LNCaP clone FGC (cell line): ENCODE measurements at regions not wholly inside any gene's neighbourhood (a gene's known extent, or its start where the extent isn't known, plus 50 kb on each side); places are given as distances from the start of the nearest gene placed in this dataset.

Experiments used
- DNase-seq: peaks from one replicate; pipeline ENCODE4 v3.0.0-alpha.2; 2011; ENCODE audit warnings: low read depth
- H3K4me3 ChIP-seq: 2 replicates; pipeline ENCODE4 v1.5.1; 2011; ENCODE audit warnings: mild to moderate bottlenecking, low read depth, low read length, control low read depth
- CTCF ChIP-seq: IDR thresholded peaks from 2 replicates; pipeline ENCODE4 v1.5.1; 2012; ENCODE audit warnings: mild to moderate bottlenecking; ENCODE audit not compliant: control insufficient read depth, insufficient read depth; ENCODE audit errors: extremely low read depth

GRCh38 chr17:73824321-73824720 lies 180.1 kb upstream of the SDK2 start:
- H3K4me3 ChIP-seq = no peak overlapping the region
- DNase-seq = no peak
- no peak for TF ChIP-seq CTCF

GRCh38 chr17:73826181-73826871 lies 182.1 kb upstream of the SDK2 start:
- no peak for TF ChIP-seq CTCF
- no peak overlapping the region for H3K4me3 ChIP-seq
- DNase-seq = no peak

GRCh38 chr17:73826872-73827228 lies 182.6 kb upstream of the SDK2 start:
- TF ChIP-seq CTCF = no peak
- H3K4me3 ChIP-seq = no peak overlapping the region
- no peak for DNase-seq

GRCh38 chr17:73827627-73828291 lies 183.5 kb upstream of the SDK2 start:
- no peak overlapping the region for H3K4me3 ChIP-seq
- no peak for TF ChIP-seq CTCF
- DNase-seq = peak; percentile 34

GRCh38 chr17:73829676-73830280 lies 185.5 kb upstream of the SDK2 start:
- no peak for TF ChIP-seq CTCF
- DNase-seq = no peak
- H3K4me3 ChIP-seq = no peak overlapping the region

- no peak overlapping the region for H3K4me3 ChIP-seq
- TF ChIP-seq CTCF = no peak
- no peak for DNase-seq
Measured at GRCh38 chr17:73831699-73832098, 187.5 kb upstream of the SDK2 start.
